GM18499 (cell line): ENCODE measurements at regions not wholly inside any gene's neighbourhood (a gene's known extent, or its start where the extent isn't known, plus 50 kb on each side); places are given as distances from the start of the nearest gene placed in this dataset.
"Not testable (repeated sequence)": the region's sequence is repeated elsewhere in the genome, so short reads cannot be mapped to it uniquely, and the experiment has no call there.

Source experiments
- ATAC-seq: cut with Tn5 transposase; IDR thresholded peaks from one replicate; pipeline ENCODE4 v1.9.1; 2021; ENCODE audit warnings: moderate number of reproducible peaks; ENCODE audit not compliant: insufficient read depth, unreplicated experiment

DNA sequence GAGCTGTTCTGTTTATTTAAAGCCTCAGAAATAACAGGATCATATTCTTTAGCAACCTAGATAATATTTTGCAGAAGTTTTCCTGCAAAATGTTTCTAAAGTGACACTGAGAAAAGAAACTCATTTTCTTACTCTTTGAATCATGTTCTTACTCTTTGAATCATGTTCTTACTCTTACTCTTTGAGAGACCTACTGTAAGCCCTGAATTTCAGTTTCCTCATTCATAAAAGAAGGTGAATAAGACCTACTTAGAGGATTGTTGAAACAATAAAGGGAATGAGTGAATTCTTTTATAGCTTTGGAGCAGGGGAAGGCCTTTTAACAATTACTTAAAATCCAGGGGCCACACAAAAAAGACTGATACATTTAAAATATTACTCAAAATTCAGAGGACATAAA, 221.7 kb upstream of the CMC1 start:
- ATAC-seq, result no peak

DNA sequence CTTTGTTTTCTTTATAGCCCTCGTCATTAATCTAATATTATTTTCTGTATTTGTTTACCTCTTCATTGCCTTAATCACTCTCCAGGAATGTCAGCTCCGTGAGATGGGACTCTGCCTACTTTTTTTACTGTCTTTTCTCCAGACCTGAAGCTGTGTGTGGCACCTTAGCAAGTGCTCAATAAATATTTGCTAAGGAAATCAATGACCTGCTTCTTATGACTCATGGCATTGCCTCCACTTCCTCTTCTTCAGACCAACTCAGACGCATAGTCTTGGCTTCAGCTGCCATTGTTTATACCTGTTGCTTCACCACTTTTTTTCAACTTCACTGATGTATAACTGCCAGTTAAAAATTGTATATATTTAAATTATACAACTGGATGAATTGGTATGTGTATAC, 218.5 kb upstream of the CMC1 start:
- ATAC-seq, result no peak

DNA sequence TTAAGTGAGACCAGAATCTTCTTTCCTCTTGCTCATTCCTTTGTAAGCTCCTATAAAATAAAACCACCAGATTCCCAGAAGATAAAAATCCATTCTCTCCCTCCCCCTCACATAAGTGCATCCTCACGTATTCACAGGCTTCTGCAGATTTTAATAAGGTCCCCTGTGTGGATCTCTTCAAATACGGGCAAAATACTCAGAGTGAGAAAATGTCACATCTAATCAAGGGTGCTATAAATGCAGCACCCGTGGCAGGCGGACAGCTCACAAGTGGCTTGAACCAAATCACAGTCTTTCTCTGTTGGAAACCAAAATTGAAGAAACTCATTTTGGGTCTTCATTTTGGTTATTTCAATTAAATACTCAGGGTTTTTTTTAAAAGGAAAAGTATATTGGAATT, 212.9 kb upstream of the CMC1 start:
- no peak for ATAC-seq

DNA sequence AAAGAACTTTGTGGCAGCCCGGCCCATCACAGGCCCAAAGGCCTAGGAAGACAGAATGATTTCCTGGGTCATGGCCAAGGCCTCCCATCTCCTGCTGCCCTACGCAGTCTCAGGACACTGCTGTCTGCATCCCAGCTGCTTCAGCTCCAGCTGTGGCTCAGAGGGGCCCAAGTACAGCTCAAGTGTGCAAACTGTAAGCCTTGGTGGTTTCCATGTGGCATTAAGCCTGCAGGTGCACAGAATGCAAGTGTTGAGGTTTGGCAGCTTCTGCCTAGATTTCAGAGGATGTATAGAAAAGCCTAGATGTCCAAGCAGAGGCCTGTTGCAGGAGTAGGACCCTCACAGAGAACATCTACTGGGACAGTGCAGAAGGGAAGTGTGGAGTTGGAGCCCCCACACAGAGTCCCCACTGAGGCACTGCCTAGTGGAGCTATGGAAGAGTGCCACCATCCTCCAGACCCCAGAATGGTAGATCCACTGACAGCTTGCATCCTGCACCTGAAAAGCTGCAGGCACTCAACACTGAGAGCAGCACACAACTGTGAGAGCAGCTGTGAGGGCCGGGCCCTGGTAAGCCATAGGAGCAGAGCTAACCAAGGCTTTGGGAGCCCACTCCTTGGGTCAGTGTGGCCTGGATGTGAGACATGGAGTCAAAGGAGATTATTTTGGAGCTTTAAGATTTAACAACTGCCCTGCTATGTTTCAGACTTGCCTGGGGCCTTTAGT, 208.2 kb upstream of the CMC1 start:
- ATAC-seq, result no peak

DNA sequence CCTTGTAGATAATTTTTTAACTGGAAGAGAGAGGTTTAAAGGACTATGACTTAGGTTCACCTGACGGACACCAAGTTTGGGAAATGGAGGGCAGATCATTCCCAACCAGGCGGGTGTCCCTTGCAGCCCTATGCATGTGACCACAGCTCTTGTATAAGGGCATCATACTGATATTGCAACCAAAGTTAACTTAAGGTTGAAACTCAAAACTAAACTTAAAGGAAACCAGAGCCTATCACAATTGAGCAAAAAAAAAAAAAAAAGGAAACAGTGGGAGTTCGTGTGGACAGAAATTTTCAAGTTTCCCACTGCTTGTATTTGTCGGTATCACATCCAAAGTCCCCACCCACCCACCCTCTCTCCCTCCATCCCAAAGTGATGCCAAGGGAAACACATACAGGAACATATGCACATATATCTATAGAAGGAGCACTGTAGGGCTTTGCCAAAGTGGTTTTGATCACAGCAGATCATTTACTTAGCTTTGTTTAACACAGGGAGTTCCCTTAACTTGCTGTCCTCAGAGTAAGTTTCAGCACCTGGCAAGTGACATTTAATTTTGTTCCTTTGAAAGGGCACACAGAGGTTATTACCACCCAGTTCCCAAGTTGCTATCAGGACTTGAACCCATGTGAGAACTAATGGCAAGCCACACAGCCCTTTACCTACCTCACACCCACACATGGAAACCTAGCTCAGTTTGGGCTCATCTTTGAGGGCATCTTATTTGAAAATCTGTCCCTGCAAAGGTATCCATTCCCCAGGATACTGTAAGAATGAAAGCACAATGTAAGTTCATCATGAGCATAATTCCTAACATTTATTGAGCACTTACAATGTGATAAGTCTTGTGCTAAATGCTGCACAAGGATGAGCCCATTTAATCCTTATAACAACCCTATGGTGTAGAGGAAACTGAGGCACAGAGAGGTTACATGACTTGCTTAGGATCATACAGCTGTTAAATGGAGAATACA, 204.5 kb upstream of the CMC1 start:
- ATAC-seq, result no peak

DNA sequence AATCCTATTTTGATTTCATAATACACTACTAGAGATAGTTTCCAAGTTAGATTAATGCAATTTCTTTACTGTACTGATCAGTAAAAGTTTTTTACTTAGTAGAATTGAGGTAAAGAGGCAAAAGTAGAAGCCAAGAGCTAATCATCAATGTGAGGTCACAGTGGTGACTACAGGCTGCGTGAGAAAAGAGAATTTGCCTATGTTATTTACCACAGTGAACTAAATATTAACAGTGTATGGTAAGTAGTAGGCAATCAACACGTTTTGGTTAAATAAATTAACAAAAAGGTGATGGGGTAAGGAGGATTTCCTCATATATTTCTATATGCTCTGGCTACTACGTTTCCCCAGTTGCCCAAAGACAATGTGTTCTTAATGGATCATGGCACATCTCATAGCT, 202.2 kb upstream of the CMC1 start:
- no peak for ATAC-seq

DNA sequence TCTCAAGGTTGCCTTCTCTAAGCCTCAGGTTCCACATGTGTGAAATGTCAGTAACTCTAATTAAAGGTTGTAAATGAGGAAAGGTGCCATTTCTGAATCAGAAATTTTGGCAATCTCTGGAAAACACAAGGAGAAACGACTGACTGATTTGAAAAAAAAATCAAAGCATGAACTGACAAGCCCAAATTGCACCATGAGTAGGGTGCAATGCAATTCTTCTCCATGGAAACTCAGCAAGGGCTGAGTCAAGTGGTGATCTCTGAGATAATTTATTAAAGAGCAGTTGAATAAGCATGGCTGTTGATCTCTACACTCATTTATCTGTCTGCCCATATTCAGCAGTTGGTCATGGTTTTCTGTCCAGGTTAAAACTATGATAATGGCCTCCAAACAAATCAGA, 201.6 kb upstream of the CMC1 start:
- ATAC-seq, result no peak

DNA sequence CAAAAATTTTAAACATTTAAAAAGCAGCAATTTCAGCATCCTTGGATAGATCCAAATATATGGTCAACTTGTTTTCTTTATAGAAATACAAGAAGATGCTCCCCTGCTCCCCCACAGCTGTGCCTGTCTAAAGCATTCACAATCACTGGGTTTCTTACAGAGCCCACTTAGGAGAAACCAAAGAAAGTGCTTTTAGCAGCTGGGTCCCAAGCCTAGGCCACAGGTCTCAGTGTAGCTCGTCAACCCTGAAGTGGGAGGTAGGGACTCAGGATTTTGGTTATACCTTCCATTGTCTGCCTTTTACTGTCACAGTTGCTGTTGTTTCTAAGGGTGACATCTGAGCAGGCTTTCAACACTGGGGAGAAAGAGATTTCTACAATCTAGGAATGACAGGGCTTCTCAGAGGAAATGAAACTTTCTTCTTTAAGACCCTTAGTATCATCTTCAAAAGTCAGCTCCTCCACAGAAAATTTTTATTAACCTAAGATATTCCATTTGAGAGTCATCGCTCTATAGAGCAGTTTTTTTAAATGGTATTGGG, 199.3 kb upstream of the CMC1 start:
- no peak for ATAC-seq

DNA sequence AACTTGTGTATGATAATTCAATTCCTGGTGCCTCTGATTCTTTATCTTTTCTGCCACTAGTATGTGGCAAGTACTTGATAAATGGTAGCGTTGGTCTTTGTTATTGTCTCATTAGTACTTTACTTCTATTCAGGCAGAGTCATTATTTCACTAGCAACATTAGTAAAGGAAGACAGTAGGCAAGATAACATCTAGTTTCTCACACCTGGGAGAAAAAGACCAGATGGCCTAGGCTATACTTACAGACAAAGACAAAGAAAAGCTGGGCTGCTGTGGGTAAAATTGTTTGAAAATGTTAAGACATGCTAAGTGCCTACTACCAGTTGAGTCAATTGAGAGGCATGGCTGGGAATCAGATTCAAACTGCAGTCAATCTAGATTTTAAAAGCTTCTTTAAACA, 198.7 kb upstream of the CMC1 start:
- ATAC-seq, result no peak

DNA sequence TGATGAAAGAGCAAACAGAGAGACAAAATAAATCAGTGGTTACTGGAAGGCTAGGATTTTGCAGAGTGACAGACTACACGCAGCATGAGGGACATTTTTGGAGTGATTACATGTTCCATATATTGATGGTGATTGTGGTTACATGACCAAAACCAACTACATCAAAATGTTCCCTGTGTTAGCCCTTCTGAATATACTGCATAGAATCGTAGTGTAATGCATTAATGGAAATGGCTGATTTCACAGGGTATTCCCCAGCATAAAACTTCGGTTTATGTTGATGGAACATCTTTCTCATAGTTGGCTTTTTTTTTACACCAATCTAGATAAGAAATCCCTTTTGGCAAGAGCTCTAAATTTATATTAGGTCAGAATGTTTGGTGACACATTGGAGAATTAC, 191.3 kb upstream of the CMC1 start:
- ATAC-seq, result no peak

DNA sequence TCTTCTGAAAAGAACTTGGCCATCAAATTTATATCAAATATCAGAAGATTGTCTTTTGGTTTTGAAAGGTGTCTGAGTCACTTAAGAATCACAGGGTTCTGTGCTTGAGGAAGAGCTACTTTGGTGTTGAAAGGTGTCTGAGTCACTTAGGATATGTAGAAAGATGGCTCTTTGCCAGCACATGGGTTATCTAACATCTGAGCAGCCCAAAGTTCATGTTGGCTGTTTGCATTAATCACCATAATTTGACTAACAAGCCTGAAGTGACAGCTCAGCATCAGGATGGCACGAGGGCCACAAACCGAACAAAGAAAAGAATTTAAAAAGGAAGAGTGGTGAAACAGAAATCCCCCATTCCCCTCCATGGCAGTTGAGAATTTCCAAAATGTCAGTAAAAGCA, 190.5 kb upstream of the CMC1 start:
- ATAC-seq, result no peak

DNA sequence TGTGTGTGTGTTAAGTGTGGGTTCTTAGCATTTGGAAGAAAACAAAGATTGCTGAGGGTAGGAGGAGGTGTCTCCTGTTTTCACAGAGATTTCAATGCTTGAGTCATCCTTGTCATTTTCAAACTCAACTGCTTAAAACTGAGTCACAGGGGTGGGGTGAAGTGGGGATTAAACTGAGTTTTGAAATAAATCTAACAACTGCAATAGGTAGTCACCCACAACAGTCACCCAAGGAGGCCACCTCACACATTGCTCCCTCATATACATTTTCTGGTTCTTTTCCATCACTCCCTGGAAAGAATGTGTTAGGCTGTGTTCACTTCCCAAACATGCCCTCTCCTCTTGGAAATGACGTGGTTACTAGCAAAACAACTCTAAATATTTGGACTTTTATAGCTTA, 187.7 kb upstream of the CMC1 start:
- ATAC-seq, result no peak

DNA sequence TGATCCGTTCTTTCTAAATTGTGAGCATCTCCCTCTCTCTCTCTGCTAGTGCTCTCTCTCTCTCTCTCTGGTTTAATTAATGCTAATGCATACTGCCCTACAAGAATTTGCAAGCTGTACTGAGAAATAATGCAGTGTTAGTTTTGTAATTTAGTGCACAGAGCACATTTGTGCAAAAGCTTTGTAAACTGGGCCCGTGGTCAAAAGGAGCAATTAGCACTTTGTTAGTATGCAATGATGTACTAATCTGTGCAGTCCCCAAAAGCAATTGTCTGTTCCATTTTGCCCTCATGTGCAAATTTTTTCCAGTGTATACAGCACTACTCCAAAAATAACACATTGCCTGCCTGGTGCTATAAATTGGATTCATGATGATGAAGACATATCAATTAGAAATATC, 184.6 kb upstream of the CMC1 start:
- no peak for ATAC-seq

DNA sequence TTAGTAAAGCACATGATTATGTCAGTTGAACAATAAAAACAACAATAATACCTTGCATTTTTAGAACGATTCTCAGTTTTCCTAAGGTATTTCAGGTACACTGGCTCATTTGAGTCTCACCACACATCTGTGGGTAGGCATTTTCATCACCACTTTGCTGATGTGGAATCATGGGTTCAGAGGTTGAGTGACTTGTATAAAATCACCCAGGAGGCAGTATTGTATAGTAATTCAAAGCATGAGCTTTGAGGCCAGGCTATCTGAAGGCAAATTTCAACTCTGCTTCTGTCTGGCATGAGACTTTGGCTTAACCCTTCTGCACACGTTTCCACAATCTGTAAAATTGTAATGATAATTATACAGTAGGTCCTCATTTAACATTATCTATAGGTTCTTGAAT, 183.9 kb upstream of the CMC1 start:
- no peak for ATAC-seq

DNA sequence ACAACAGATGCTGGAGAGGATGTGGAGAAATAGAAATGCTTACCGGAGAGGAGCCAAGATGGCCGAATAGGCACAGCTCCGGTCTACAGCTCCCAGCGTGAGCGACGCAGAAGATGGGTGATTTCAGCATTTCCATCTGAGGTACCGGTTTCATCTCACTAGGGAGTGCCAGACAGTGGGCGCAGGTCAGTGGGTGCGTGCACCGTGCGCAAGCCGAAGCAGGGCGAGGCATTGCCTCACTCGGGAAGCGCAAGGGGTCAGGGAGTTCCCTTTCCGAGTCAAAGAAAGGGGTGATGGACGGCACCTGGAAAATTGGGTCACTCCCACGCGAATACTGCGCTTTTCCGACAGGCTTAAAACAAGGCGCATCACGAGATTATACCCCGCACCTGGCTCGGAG, 182.2 kb upstream of the CMC1 start:
- not testable (repeated sequence) for ATAC-seq

DNA sequence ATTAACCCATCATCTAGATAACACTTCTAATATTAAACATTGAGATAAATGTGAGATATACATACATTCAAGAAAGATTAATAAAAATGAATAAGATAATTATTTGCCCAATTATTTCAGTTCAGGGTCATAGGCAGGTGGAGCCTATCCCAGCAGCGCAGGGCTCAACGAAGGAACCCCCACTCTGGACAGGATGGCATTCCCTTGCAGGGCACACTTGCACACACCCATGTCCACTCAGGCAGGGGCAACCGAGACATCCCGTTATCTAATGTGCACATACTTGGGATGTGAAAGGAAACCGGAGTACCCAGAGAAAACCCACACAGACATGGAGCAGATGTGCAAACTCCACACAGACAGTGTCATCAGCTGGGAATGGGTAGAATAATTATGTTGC, 175.4 kb upstream of the CMC1 start:
- ATAC-seq, result no peak

DNA sequence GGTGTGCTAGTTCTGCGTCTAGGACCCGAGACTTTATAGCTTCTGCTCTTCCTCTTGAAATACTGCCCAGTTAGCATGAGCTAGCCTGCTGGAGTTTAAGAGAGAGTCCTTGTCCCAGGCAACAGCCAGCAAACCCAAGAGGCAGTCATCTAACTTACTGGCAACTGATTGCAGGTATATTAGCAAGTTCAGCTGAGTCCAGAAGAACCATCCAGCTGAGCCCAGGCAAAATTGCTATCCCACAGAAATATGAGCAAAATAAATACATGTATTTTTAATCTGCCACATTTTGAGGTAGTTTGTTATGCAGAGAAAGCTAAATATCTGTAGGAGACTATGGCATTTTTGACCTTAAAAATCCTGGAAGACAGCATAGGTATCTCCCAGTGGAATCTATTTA, 174.4 kb upstream of the CMC1 start:
- ATAC-seq, result no peak

DNA sequence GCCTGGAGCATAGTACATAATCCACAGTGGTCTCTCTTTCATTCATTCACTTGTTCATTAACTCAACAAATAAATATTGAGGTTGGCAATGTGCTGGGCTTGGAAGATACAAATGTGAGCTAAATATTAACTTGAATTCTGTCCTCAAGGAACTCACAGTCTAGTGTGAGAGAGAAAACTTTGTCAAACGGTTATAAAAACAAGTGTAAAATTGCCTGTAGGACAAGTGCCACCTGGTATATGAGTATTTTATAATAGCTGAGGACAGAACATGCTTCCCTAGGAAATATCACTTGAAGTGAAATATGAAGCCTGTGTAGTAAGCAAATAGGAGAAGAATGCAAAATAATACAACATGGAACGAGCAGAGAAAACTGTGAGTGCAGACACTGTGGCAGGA, 173.1 kb upstream of the CMC1 start:
- ATAC-seq, result no peak

DNA sequence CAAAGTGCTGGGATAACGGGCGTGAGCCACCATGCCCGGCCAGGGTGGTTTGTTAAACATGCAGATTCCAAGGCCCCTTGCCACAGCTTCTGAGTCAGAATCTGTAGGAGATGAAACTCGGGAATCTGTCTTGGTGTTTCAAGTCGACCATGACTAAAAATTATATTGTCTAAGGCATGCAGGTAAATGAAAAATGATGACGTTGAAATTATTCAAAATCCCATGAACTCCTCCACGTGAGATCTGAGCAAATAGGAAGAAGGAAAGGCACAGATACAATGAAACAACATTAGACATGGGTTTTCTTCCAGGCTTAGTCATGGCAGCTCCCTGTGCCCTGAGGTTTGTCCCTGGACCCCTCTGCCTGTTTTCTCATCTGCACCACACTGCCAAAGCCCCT, 172.0 kb upstream of the CMC1 start:
- ATAC-seq, result no peak

DNA sequence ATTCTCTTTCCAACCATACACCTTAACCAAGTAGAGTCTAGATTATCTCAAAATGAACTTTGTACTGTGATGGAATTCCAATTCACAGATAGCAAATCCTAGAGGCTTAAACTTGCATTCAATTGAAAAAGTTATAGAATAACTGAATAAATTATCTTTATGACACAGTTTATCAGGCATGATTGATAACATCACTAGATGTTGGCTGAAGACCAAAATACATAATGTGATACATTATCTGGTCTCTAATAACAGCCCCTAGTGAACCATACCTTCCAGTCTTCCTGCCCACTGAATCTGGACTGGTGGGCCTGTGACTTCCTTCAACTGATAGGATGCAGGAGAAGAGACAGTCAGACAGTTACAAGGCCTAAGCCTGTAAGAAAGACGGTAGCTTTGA, 165.2 kb upstream of the CMC1 start:
- ATAC-seq, result no peak

DNA sequence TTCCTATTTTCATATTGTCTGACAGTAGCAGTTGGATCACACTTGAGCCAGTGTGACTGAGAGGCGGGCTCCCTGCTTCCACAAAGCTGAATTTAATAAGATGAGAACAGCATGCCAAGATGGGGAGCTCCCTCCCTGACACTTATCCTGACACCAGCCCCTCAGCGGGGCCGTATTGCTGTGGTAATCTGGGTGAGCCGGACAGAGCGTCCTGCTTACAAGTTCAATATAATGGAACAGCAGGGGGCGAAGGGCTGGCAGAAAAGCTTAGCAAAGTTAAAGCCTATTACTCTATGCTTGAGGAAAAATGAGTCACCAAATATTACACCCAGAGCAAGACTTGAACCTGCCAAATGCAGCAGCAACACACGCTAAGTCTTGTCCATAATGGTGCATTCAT, 163.8 kb upstream of the CMC1 start:
- ATAC-seq, result no peak
